Suppressor macrophage (primary cell): ENCODE measurements at regions not wholly inside any gene's neighbourhood (a gene's known extent, or its start where the extent isn't known, plus 50 kb on each side); places are given as distances from the start of the nearest gene placed in this dataset.

Source experiments
- DNase-seq, 4 experiments: peaks; one replicate each; pipeline ENCODE4 v3.0.0-alpha.2; 2020 to 2022

DNA sequence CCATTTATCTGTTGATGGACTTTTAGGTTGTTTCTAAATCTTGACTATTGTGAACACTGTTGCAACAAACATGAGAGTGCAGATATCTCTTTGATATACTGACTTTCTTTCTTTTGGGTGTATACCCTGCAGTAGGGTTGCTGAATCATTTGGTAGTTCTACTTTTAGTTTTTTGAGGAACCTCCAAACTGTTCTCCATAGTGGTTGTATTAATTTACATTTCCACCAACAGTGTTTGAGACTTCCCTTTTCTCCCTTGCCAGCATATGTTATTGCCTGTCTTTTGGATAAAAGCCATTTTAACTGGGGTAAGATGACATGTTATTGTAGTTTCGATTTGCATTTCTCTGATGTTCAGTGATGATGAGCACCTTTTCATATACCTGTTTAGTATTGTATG, 330.0 kb downstream of the DDX10 start:
- peak; percentile 44 to 85 (median 66) for DNase-seq

DNA sequence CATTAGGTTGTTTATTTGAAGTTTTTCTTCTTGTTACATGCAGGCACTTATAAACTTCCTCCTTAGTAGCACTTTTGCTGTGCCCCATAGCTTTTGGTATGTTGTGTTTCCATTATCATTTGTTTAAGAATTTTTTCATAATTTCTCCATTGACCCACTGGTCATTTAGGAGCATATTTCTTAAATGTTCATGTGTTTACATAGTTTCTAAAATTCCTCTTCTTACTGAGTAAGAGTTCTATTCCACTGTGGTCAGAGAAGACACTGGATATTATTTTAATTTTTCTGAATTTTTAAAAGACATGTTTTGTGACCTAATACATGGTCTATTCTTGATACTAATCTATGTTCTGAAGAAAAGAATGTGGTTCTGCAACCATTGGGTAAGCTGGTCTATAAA, 333.0 kb downstream of the DDX10 start:
- no peak for DNase-seq

DNA sequence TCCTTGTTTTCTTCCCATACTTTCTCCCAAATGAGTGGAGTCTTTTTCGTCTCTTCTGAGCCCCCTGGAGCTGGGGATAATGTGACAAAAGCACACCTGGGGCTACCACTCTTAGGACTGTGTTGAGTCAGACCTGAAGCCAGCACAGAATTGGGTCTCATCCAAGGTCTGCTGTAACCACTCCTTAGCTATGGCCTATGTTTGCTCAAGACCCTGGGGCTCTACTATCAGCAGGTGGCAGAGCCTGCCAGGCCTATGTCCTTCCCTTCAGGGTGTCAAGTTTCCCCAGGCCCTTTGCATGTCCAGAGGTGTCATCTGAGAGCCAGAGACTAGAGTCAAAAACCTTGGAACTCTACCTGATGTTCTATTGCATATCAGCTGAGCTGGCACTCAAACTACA, 335.7 kb downstream of the DDX10 start:
- no peak for DNase-seq

DNA sequence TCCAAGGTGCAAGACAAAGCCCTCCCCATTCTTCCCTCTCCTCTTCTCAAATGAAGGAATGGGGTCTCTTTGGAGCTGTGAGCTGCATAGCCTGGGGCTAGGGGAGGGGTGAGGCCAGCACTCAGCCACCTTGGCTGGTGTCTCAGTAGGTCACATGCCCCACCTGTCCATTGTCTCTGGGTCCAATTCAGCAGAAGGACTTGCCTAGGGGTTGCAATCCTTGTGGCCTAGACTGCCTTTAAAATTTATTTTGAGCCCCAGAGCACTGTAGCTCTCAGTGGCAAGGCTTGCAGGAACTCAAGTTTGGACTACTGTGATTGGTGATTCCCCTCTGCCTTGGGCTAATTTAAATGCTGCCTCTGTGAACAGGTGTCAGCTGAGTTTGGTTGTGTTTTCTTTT, 336.7 kb downstream of the DDX10 start:
- DNase-seq = no peak

DNA sequence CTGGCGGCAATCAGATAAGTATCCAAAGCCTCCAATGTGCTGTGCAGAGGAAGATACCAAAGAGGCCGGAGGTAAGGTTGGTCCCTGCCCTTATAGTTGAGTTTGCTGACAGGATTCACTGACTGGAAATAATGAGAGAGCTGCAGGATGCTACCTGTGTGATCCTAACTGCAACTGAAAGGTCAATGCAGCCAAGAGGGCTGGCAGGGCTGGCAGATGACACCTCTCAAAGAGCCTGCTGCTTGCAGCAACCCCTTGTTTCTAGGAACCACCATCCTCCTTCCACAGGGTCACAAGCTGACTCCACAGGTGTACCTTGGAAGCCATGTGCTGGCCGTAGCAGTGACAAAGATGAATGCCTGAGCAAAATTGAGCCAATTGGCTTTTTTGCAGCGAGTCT, 348.1 kb downstream of the DDX10 start:
- no peak for DNase-seq

DNA sequence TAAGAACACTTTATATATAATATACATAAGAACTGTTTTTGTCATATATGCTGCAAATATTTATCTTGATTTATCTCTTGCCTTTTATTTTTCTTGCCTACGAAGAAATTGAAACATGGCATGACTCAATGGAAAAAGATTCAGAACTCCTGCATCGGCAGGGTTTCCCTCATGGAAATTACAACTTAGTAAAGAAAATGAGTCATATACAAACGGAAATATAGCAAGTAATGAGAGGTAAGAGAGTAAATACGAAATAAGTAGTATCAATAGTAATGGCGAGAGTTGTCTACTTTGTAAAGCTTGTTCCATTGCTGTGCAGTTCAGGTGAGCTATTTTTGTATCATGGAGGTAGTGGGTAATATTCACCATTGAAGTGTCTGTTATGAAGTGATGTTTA, 350.4 kb downstream of the DDX10 start:
- no peak for DNase-seq

- no peak for DNase-seq
Measured at GRCh38 chr11:109016724-109017123, 351.9 kb downstream of the DDX10 start.

DNA sequence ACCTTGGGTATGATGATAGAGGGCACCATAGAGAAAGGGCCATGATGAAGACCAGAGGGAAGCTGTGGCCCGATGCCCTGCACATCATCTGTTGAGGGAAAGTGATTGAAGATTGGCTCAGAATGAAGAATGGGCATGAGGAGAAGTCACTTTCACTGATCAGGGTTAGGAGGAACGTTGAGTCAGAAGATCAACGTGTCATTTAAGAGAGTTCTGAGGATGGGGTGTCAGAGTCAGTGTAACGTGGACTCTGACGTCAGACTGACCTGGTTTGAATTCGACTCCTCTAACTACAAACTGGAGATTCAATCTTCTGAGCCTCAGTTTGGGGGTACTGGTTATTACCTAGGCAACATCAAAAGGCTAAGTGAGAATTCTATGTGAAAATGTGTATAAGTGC, 352.6 kb downstream of the DDX10 start:
- DNase-seq = no peak

- no peak for DNase-seq
Measured at GRCh38 chr11:109018639-109019038, 353.8 kb downstream of the DDX10 start.

DNA sequence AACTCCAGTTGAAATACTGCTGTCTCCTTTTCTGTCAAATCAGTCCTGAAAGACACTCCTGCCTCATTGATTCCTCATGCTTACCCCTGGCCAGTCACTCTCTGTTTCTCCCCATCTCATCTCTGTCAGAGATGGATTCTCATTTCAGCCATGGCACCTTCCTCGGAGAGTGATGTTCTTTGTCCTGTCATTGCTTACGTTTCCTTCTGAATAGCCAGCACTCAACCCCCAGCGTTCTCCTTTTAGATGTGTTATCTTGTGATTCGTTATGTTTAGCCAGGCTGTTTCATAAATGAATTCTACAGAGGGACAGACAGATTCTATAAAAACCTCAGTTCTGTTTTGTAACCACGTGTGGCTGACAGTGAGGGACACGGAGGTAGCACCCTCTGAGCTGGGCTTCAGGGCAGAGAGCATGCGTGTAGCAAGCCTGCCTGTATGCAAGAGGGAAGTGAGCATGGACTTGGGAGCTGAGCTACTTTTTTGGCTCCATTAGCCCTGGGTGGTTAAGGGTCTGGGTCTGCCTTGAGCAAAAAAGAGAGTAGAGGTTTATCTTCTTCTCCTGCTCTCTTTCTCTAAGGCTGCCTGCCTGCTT, 354.6 kb downstream of the DDX10 start:
- DNase-seq = no peak

- peak; percentile 37 to 76 (median 61) for DNase-seq
Measured at GRCh38 chr11:109023036-109023435, 358.2 kb downstream of the DDX10 start.

- no peak for DNase-seq
Measured at GRCh38 chr11:109026891-109027489, 362.1 kb downstream of the DDX10 start.

GRCh38 chr11:109027851-109028250, 363.0 kb downstream of the DDX10 start:
- no peak for DNase-seq

- no peak for DNase-seq
Measured at GRCh38 chr11:109029927-109030326, 365.1 kb downstream of the DDX10 start.

- no peak for DNase-seq
Measured at GRCh38 chr11:109033627-109034338, 368.9 kb downstream of the DDX10 start.

DNA sequence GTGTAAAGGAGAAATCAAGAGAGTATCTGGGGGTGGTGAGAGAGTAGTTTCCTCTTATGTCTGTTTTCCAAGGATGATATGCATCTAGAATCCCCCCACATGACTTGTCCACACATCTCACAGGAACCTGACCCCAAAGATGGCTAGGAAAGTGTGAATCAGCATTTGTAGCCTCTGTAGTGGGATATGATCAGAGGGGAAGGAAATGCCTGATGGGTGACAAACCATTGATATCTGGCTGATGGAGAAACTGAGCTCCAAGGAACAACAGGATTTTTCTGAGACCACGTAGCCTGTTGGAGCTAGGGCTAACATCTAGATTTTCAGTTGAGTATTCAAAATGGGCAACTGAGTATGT, 369.4 kb downstream of the DDX10 start:
- DNase-seq = no peak

DNA sequence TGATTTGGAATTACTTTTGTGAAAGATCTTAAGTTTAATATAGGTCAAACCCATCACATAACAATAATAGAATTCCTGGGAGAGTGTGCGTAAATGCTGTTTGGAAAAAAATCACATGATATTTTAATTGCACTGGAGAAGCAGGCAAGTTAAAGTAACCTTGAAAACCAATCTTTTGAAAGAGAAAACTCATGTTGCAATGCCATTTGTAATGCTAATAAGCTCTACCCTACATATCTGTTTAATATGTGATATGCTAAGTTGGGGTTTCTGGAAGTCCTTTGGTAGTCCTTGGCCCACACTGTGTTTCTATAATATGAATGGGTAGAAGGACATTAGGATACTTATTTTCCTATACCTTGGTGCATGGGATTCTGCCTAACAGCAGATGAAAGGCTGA, 370.4 kb downstream of the DDX10 start:
- DNase-seq = no peak

DNA sequence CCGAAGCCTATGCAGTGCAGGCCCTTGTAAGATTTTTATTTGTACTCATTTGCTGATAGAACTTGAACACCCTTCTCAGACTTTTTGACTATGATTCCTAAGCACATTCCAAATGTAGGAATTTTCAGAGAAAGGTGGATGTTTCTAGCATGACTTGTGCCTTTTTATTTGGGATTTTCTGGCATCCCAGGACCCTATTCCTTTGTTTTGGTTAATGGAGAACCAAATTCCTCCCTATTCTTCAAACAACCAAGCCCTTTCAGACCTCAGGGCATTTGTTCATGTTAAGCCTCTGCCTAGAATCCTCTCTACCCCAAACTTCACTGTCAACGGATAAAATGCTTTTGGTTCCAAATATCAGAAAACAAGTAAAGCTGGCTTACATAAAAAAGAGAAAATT, 371.1 kb downstream of the DDX10 start:
- no peak for DNase-seq

DNA sequence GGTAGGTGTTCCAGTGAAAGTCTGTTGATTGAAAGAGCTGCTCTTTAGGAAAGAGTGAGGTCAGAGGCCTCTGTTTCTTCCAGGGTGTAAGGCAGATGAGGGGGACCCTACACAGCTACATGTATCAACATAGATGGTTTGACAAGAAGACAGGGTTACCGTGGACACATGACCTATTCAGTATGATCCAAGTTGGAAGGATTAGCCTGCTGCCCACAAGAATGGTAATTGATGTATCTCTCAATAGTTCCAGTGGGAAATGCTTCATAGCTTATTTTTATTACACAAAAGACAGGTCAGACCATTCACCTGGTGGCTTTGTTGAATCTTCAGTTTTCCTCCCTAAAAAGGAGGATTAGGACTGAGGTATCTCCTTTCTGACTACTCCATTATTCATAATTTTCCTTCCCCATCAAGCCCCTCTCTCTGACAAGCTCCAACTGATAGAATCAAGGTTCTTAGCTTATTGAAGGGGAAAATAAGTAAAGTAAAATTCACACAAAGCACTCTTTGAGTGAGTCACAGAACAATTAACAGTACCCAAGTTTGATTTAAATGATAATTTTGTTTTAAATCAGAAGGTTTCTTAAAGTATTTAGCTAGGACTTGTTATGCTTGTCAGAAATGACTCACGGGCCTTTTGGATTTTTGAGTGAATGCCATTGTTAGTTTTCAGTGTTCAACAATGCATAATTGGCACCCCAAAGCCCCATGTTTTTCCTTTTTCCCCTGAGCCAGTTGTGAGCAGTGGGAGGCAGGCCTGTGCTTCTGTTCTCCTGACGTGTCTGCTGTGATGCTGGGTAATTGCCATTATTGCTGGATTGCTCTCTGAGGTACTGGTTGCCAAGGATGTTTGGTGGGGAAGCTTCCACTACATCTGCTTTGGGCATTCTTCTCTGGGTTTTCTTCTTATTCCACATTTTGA, 373.2 kb downstream of the DDX10 start:
- DNase-seq = no peak

GRCh38 chr11:109039611-109040010, 374.7 kb downstream of the DDX10 start:
- no peak for DNase-seq

DNA sequence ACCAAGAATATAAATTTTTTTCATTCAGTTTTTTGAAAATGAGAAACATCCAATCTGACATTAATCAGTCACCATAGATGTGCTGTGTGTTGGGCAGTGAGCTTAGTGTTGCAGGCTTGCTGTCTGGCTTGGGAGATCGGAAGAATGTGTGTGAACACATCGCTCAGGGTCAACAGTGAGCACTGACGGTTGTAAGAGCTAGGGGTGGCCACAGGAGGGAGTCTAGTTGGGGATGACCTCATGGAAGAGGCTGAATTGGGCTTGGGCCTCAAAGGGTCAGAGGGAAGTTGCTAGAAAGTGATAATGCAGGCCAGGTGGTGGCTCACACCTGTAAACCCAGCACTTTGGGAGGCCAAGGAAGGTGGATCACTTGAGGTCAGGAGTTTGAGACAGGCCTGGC, 375.4 kb downstream of the DDX10 start:
- DNase-seq = peak in 3 of 4 experiments; percentile 5 to 11 (median 6)

DNA sequence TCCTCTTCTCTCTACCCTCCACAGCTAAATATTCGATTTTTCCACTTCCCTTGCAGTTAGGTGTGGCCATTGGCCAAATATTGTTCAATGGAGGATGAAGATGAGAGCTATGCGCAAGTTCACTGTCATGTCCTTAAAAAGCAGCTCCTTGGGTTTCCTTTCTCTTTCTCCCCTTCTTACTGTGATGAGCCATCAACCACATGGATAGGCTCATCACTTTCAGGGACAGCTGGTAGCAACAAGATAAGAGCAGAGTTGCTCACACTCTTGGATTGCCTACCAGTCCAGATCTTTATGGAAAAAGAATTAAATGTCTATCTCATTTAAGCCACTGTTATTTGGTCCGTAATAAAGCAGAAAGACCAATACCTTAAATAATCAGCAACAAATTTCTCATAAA, 377.0 kb downstream of the DDX10 start:
- no peak for DNase-seq

DNA sequence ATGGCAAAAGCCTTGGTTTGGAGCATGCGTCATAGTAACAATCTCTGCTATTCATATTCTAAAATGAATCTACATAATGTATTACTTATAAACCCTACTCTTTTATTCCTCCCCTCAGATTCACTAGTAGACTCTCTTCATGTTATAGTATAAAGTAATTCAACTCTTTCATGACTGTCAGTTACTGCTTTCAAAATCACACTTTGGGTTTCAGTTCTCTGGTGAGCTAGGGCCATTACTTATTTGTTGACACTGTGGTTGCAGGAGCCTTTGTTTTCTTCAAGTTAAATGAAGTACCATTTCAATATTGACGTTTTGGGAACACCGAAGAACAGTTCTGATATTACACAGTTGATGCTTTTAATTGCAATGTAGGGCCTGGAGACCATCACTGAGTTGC, 378.4 kb downstream of the DDX10 start:
- no peak for DNase-seq
